ENCODE measurements at regions not wholly inside any gene's neighbourhood (a gene's known extent, or its start where the extent isn't known, plus 50 kb on each side); places are given as distances from the start of the nearest gene placed in this dataset.

GRCh38 chr18:32851936-32852335 is 79.1 kb upstream of the KLHL14 start:
- TF ChIP-seq REST (IDR thresholded peaks at IDR 0.05; ENCODE audit: borderline replicate concordance) (no peak), EZH2 (IDR thresholded peaks at IDR 0.05; ENCODE audit: borderline replicate concordance, insufficient read depth, low read length, poor library complexity, severe bottlenecking) (no peak), SMC3 (conservative IDR thresholded peaks at IDR 0.05; ENCODE audit: poor library complexity) (no peak), EP300 (conservative IDR thresholded peaks at IDR 0.05; ENCODE audit: poor library complexity, severe bottlenecking) (no peak), CTCF (IDR thresholded peaks at IDR 0.05; ENCODE audit: poor library complexity, severe bottlenecking) (no peak), MXI1 (conservative IDR thresholded peaks at IDR 0.05; ENCODE audit: poor library complexity, severe bottlenecking) (no peak), TAF1 (IDR thresholded peaks at IDR 0.05; ENCODE audit: low read depth) (no peak), RAD21 (conservative IDR thresholded peaks at IDR 0.05) (no peak), POLR2AphosphoS5 (IDR thresholded peaks at IDR 0.05) (no peak)
- no peak overlapping the region for H3K4me2 ChIP-seq (ENCODE audit: low read length)

GRCh38 chr18:32848826-32849225 is 76.0 kb upstream of the KLHL14 start:
- TF ChIP-seq TAF1 (IDR thresholded peaks at IDR 0.05; ENCODE audit: low read depth) (no peak), EZH2 (IDR thresholded peaks at IDR 0.05; ENCODE audit: borderline replicate concordance, insufficient read depth, low read length, poor library complexity, severe bottlenecking) (no peak), MXI1 (conservative IDR thresholded peaks at IDR 0.05; ENCODE audit: poor library complexity, severe bottlenecking) (no peak), EP300 (conservative IDR thresholded peaks at IDR 0.05; ENCODE audit: poor library complexity, severe bottlenecking) (no peak), REST (IDR thresholded peaks at IDR 0.05; ENCODE audit: borderline replicate concordance) (no peak), SMC3 (conservative IDR thresholded peaks at IDR 0.05; ENCODE audit: poor library complexity) (no peak), RAD21 (conservative IDR thresholded peaks at IDR 0.05) (no peak), CTCF (IDR thresholded peaks at IDR 0.05; ENCODE audit: poor library complexity, severe bottlenecking) (no peak), POLR2AphosphoS5 (IDR thresholded peaks at IDR 0.05) (no peak)
- H3K9me2 ChIP-seq (ENCODE audit: insufficient read depth, low read length), result no peaks in the 10 kb centered on the region
- no peaks in the 10 kb centered on the region for H3K36me3 ChIP-seq (ENCODE audit: insufficient read depth, low read length)
- H3K4me2 ChIP-seq (ENCODE audit: low read length), result no peak overlapping the region
- no peak overlapping the region for H3K9ac ChIP-seq (ENCODE audit: low read length)
- no peaks in the 10 kb centered on the region for H3K79me2 ChIP-seq (replicated peaks; ENCODE audit: insufficient read depth, low read length)
- H3K27me3 ChIP-seq (ENCODE audit: insufficient read depth, low read depth, low read length), result no peaks in the 10 kb centered on the region
- no peaks in the 10 kb centered on the region for H4K20me1 ChIP-seq (ENCODE audit: insufficient read depth)
- H3F3A ChIP-seq (ENCODE audit: insufficient read depth, low read length, poor library complexity, severe bottlenecking), result no peaks in the 10 kb centered on the region
- H2AFZ ChIP-seq (ENCODE audit: low read depth, low read length), result no peak overlapping the region
- no peak overlapping the region for H3K4me3 ChIP-seq (ENCODE audit: low read length)
- no peaks in the 10 kb centered on the region for H3K9me3 ChIP-seq (ENCODE audit: low read length)
- H3K27ac ChIP-seq (ENCODE audit: low read length), result no peak overlapping the region

More at GRCh38 chr18:32851936-32852335, 79.1 kb upstream of the KLHL14 start:
- Histone ChIP-seq H3K9me2 (ENCODE audit: insufficient read depth, low read length) (no peaks in the 10 kb centered on the region), H3K36me3 (ENCODE audit: insufficient read depth, low read length) (no peaks in the 10 kb centered on the region), H3K9me3 (ENCODE audit: low read length) (no peaks in the 10 kb centered on the region), H3K27ac (ENCODE audit: low read length) (no peak overlapping the region), H3K79me2 (replicated peaks; ENCODE audit: insufficient read depth, low read length) (no peaks in the 10 kb centered on the region), H3K4me3 (ENCODE audit: low read length) (no peak overlapping the region), H3K9ac (ENCODE audit: low read length) (no peak overlapping the region), H4K20me1 (ENCODE audit: insufficient read depth) (no peaks in the 10 kb centered on the region), H2AFZ (ENCODE audit: low read depth, low read length) (no peak overlapping the region), H3F3A (ENCODE audit: insufficient read depth, low read length, poor library complexity, severe bottlenecking) (no peaks in the 10 kb centered on the region), H3K27me3 (ENCODE audit: insufficient read depth, low read depth, low read length) (no peaks in the 10 kb centered on the region)
